ENCODE measurements at regions not wholly inside any gene's neighbourhood (a gene's known extent, or its start where the extent isn't known, plus 50 kb on each side); places are given as distances from the start of the nearest gene placed in this dataset.

GRCh38 chr3:25056-25455 is 171.5 kb upstream of the CHL1 start:
- no peak for TF ChIP-seq POLR2A (IDR thresholded peaks at IDR 0.05)
- TF ChIP-seq CTCF (IDR thresholded peaks at IDR 0.05): no peak

Measured in uterus (tissue), 2 donors.